Stimulated activated CD4-positive, alpha-beta T cell treated with anti-CD3 and anti-CD28 coated beads, Interleukin-1b, Interleukin-23, amount 100 ng/mL, for 4 hours (primary cell): ENCODE measurements at regions not wholly inside any gene's neighbourhood (a gene's known extent, or its start where the extent isn't known, plus 50 kb on each side); places are given as distances from the start of the nearest gene placed in this dataset.
A peak's percentile ranks its signal among the peaks of the same experiment; 100 is the strongest.
"Not testable (repeated sequence)": the region's sequence is repeated elsewhere in the genome, so short reads cannot be mapped to it uniquely, and the experiment has no call there.

Experiments
- DNase-seq, 2 donors: peaks; one replicate each; pipeline ENCODE4 v3.0.0-alpha.2; 2020; ENCODE audit warnings: low read depth in 2 of 2

GRCh38 chr9:105114318-105114717 is 130.1 kb upstream of the SLC44A1 start:
- DNase-seq: no peak

GRCh38 chr9:105114964-105115728 is 129.3 kb upstream of the SLC44A1 start:
- DNase-seq: no peak

DNA sequence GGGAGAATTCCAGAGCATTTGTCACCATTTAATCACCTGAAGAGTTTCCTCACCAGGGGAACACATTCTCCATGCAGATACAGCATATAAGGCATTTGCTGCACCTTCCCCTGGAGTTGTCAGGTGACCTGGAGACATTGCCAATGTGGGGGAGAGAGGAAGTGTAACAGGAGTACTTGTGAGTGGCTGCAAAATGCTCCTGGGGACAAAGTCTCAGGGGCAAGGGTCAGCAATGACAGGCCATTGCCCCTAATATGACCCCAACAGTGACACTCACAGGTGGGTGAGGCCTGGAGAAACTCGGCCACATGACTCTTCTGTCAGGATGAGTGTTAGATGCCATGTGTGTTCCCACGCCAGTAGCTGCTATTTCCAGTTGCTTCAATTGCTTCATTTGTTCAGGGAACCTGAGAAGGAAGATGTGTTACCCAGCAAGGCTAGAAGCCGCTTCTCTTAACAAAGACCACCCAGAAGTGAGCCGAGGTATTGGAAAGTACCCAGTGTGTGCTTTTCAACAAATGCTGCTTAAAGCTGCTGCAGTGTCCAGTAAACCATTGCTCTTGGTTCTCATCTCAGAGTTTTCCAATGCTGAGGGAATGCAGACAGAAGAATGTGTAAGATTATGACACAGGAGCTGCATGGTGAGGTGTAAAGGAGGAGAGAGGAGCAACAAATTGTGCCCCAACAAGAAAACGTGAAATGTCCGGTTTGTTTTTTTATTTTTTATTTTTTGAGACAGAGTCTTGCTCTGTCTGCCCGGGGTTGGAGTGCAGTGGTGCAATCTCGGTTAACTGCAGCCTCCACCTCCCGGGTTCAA is 128.2 kb upstream of the SLC44A1 start:
- no peak for DNase-seq

GRCh38 chr9:105117234-105117633 is 127.2 kb upstream of the SLC44A1 start:
- DNase-seq: no peak

- DNase-seq: no peak
Observed at GRCh38 chr9:105118636-105119035, 125.8 kb upstream of the SLC44A1 start.

GRCh38 chr9:105119156-105119555 is 125.3 kb upstream of the SLC44A1 start:
- no peak for DNase-seq

DNA sequence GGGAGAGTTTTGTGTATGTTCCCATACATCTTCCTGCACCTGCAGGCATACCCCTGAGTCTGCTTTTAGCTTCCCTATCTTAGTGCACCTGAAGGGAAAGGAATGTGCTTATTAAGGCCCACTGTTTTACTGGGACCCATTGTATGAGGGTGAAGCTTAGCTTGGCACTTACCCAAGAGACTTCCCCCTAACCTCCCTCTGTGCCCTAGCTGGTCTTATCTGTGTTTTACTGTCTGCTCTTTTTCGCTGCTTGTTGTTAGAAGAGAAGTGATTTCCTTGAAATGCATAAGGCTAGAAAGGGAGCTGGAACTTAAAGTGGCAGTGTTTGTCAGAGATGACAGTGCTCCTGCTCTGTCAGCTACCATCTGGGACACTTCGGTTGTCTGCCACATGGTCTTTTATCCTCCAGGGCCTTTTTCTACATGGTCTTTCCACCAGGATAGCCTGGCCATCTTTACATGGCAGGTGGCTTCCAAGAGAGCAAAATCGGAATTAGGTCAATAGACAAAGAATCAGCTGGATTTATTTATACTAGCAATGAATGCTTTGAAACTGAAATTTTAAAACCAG is 122.5 kb upstream of the SLC44A1 start:
- DNase-seq: no peak

DNA sequence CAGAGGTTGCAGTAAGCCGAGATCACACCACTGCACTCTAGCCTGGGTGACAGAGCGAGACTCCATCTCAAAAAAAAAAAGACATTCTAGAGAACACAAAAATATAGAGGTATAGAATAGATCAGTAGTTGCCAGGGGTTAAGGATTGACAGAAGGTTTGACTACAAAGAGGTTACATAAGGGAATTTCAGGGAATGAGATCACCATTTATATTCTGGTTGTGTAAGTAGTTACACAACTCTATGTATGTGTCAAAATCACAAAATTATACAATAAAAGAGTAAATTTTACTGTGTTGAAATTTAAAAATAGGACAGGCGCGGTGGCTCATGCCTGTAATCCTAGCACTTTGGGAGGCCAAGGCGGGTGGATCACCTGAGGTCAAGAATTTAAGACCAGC is 119.9 kb upstream of the SLC44A1 start:
- not testable (repeated sequence) for DNase-seq

GRCh38 chr9:105126226-105126625 is 118.2 kb upstream of the SLC44A1 start:
- DNase-seq: no peak

DNA sequence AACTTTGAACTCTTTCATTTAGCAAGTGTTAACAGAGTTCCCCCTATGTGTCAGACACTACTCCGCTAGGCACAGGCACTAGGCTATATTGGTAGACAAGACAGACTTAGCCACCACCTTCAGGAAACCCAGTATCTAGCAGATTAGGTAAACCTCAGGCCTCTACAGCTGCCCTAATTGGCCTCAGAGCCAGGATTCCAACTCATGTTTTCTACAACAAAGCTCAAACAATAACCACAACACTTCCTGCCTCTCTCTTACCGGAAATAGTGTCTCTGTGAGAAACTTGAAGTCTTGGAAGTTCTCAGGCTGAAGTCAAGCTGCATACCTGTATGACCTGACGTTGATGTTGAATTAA is 116.6 kb upstream of the SLC44A1 start:
- DNase-seq: peak in 1 of 2 donors; percentile 10

GRCh38 chr9:105128908-105129600 is 115.4 kb upstream of the SLC44A1 start:
- no peak for DNase-seq

GRCh38 chr9:105129731-105130130 is 114.7 kb upstream of the SLC44A1 start:
- no peak for DNase-seq

DNA sequence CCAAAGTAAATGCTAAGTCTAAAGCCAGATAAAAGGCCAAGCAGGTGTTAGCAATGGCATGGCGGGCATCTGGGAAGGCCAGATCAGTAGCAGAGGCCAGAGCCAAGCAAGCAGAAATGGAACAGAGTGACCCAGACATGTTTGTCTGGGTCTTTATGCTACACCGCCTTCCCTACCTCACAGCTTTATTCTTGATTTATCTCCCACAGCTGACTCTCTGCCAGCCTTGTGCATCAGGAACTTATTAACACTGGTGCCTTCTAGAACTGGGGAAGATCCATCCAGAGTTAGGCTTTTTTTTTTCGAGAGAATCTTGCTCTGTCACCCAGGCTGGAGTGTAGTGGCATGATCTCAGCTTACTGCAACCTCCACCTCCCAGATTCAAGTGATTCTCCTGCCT is 112.5 kb upstream of the SLC44A1 start:
- no peak for DNase-seq

DNA sequence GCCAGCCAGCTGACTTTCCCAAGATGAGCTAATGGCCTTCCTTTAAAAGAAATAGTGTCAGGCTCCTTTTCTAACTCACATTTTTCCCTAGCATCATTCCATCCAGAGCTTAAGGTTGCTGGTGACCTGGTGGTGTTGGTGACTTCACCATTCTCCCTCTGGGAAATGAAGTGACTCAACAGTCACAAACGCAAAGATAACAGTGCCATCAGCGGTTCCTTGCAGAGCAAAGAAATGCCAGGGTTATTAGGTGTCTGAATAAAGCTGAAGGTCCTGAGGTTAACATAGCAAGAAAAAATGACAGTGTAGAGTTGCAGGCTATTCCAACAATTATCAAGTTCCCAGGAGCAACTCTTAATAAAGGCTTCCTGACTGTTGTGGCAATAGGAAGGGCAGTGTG is 111.8 kb upstream of the SLC44A1 start:
- DNase-seq: no peak

GRCh38 chr9:105138306-105138801 is 106.1 kb upstream of the SLC44A1 start:
- no peak for DNase-seq

GRCh38 chr9:105141146-105141975 is 103.1 kb upstream of the SLC44A1 start:
- no peak for DNase-seq

- DNase-seq: no peak
Observed at GRCh38 chr9:105141976-105142250, 102.5 kb upstream of the SLC44A1 start.

DNA sequence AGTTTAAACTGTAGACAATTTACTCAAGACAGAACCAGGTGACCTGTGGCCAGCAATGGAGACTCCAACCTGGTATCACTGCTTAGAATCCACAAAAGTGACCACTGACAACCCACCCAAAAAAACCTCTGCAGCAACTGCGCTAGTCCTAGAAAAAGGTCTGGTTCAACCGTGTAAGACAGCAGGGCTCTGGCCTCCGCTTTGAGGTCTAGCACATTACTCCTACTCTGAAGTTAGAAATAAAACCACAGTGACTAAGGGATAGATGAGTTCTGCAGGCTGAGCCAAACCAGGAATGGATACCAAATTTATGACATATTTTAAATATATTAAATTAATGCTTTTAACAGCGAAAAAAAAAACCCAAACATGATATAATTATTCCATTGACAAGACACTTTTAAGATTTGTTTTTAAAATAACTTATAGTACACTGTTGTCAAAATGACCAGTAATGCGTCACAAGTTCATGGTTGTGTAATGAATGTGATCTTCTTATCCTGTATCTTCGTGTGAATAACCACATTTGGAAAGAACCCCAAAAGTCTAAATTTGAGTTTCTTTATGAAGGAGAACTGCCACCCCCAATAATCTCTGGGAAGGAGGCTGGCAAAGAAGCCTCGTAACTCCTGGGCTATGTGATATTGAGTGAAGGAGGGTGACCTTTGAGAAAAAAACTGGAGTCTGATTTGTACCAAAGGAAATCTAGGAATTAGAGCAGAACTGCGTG is 101.9 kb upstream of the SLC44A1 start:
- DNase-seq: no peak

- DNase-seq: no peak
Observed at GRCh38 chr9:105143136-105143430, 101.4 kb upstream of the SLC44A1 start.

DNA sequence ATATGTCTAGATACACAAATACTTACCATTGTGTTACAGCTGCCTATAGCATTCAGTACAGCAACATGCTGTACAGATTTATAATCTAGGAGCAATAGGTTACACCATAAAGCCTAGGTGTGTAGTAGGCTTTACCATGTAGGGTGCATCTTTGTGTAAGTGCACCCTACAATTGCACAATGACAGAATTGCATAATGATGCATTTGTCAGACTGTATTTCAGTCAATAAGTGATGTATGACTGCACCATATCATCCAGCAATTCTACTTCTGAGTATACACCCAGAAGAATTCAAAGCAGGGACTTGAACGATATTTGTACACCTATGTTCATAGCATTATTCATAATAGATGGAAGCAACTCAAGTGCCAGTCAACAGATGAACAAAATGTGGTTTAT is 100.4 kb upstream of the SLC44A1 start:
- no peak for DNase-seq

- DNase-seq: no peak
Observed at GRCh38 chr9:105144841-105145240, 99.6 kb upstream of the SLC44A1 start.
